ENCODE measurements at regions not wholly inside any gene's neighbourhood (a gene's known extent, or its start where the extent isn't known, plus 50 kb on each side); places are given as distances from the start of the nearest gene placed in this dataset.
"Not testable (repeated sequence)": the region's sequence is repeated elsewhere in the genome, so short reads cannot be mapped to it uniquely, and the experiment has no call there.

GRCh38 chr3:104316118-104316517, 1050.6 kb upstream of the ALCAM start:
- DNase-seq: no peak

DNA sequence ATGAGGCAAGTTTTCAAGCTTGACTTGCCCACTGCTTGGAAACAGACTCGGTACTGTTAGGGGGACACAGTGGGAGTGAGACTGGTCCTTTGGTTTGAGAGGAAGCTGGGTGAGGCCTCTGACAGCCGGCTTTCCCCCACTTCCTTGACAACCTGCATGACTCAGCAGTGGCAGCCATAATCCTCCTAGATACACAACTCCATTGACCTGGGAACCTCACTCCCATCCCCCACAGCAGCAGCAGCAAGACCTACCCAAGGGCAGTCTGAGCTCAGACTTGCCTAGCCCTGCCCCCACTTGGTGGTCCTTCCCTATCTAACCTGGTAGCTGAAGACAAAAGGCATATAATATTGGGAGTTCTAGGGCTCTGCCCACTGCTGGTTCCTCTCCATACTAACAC, 1043.5 kb upstream of the ALCAM start:
- DNase-seq: no peak

DNA sequence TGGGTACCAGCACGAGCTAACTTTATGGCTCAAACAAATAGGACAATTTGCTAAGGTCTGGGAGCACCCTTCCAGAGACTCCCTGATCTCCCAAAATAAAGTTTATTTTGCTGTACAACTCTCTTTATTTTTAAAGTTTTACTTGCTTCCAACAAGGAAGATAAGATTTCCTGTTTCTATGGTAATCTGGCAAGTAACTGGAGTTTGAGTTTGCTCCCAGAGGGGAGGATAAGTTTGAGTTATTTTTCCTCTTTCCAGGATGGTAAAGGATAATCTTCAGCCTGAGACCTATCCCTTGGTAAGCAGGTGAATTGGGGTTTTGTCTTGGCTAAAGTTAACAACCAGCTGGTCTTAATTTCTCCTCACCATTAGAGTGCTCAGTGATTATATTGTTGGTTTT, 1019.4 kb upstream of the ALCAM start:
- no peak for DNase-seq

GRCh38 chr3:104349836-104350235, 1016.9 kb upstream of the ALCAM start:
- DNase-seq: no peak

DNA sequence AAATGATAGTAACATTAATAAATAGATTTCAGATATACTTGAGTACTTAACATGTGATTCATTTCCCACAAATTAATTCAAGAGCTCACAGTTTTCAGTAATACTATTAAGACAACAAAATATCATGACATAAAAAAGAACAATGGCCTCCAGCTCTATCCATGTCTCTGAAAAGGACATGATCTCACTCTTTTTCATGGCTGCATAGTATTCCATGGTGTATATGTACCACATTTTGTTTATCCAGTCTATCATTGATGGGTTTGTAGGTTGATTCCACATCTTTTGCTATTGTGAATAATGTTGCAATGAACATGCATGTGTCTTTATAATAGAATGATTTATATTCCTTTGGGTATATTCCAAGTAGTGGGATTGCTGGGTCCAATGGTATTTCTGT, 1012.8 kb upstream of the ALCAM start:
- DNase-seq: no peak

DNA sequence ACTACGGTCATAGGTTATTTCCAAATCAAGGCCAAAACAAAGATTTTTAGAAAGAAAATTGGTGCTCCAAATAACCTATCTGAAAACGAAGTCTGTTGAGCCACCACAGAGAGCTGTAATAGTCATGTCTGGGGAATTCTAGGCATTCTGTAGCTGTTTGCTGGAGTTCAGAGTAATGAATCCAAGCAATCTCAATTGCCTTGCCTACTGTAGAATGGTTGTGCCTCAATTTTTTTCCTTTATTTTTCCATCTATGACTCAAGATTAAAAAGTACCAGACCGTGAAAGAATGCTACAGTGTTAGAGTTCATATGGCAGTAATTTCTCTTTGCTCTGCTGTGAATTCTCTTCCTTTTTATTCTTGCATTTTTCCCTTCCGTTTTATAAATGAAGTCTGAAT, 1007.2 kb upstream of the ALCAM start:
- no peak for DNase-seq

DNA sequence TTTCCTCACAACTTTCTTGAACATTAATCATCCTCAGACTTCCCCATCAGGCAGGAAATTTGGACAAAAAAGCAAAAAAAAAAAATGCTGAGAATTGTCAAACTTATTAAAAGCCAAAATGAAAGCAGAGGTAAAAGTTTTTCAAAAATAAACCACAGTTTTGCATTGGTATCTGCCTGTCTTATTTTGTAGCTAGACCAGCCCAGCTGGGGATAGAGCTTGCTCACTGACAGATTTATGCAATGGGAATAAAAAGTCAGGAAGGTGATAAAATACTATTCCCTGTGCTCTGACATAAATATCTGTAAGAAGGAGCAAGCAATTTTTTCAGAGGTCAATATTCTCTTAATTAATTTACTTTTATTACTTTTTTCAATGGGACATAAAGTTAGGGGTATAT, 1006.7 kb upstream of the ALCAM start:
- DNase-seq: no peak

- not testable (repeated sequence) for DNase-seq
Measured at GRCh38 chr3:104361748-104362147, 1005.0 kb upstream of the ALCAM start.

DNA sequence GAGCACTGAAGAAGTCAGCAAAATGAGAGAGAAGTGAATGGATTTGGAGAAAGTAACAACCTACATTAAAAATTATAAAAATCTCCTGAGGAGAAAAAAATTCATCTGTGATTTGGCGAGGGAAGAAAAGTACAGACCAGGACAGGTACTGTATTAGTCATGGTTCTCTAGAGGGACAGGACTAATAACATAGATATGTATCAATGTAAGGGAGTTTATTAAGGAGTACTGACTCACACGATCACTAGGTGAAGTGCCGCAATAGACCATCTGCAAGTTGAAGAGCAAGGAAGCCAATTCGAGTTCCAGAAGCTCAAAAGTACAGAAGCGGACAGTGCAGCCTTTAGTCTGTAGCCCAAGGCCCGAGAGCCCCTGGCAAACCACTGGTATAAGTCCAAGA, 1004.4 kb upstream of the ALCAM start:
- no peak for DNase-seq

DNA sequence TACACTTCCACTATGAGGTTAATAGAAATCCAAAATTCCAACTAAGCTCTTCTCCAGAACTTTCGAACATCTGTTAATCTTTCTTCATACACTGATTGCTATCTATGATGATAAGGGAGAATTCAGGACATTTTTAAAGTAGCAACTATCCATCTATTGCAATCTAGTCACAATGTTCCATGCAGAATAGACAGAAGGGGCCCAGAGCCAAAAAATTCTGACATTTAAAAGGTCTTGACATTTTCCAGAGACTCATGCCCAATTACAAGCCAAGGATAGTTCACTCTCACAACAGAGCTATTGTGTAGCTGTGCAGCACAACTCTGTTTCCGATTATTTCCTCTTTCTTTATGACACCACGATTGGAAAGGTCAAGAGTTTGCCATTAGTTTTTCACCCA, 999.7 kb upstream of the ALCAM start:
- no peak for DNase-seq

- no peak for DNase-seq
Measured at GRCh38 chr3:104368760-104369159, 997.9 kb upstream of the ALCAM start.

- DNase-seq: no peak
Measured at GRCh38 chr3:104385421-104385820, 981.3 kb upstream of the ALCAM start.

DNA sequence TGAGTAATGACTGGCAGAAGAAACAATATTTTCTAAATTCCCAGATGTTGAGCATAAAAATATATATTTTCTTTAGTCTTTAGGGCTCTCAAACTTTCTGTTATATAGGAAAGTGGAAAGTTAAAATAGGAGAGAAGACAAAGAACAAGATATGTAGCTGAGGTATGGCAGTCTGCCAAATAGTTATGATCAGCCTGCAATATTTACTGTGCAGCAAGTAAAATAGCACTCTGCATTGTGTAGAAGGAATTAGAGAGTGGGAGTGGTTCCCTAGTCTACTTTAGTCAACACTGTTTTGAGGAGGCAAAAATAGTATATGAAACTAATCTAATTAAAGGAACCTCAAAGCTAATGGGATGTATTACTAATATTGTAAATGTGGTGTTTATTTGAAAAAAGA, 978.1 kb upstream of the ALCAM start:
- DNase-seq: no peak

GRCh38 chr3:104392327-104392726, 974.4 kb upstream of the ALCAM start:
- no peak for DNase-seq

GRCh38 chr3:104396974-104397669, 969.6 kb upstream of the ALCAM start:
- DNase-seq: no peak

- DNase-seq: no peak
Measured at GRCh38 chr3:104397713-104398112, 969.0 kb upstream of the ALCAM start.

- no peak for DNase-seq
Measured at GRCh38 chr3:104402902-104403301, 963.8 kb upstream of the ALCAM start.

DNA sequence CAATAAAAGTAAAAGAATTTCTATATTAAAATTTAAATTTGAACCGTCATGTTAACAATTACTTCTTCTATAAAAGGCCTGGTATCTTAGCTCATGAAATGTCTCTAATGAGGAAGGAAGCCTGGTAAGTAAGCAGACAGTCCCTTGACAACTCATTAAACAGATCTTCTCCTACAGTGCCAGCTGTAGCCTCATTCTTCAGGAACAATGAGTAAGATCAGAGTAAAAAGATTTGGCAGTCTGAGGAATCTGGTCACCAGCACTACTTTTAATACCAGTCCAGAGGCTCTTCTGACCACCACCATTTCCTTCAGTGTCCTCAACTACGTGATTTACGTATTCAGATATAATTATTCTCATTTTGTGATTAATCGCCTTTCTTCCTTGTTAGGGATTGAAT, 955.0 kb upstream of the ALCAM start:
- DNase-seq: no peak

DNA sequence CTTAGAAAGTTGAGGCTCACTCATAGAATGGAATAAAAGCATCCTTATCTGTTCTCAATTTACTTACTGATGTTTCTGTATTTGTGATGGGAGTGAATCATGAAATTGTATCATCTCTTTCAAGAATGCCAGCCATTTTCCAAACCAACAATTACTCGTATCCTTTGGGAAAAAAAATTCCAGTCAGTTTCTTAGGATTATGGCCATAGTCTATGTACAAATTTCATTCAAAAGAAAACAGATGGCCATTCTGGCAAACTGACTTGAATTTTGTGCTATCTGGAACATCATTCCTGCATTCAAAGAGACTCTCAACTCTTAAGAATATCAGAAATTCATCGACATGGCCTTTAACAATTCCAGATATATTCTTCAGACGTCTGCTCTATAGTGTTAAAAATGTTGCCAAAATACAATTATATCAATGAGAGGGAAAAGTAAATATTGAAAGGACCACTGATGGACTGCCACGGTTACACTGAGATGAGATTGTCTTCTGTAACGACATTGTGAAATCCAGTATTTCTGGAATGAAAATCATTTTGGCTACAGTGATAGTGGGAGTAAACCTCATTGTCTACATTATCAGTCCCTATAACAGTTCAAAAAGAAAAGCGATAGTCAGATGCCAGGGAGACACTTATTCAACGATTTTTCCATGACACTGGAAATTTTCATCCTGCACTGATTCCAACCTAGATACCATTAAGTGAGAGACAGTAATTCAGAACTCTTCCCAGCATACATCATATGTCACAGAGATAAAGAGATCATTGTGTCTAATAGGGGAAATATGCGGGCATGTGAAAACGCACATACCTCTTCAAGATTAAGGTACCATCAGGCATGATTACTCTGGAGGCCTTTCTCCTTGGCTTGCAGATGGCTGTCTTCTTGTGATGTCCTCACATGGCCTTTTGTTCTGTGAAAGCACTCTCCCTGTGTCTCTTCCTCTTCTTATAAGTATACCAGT, 953.8 kb upstream of the ALCAM start:
- DNase-seq: no peak

- no peak for DNase-seq
Measured at GRCh38 chr3:104428337-104428925, 938.3 kb upstream of the ALCAM start.

GRCh38 chr3:104429727-104430126, 937.0 kb upstream of the ALCAM start:
- DNase-seq: no peak

DNA sequence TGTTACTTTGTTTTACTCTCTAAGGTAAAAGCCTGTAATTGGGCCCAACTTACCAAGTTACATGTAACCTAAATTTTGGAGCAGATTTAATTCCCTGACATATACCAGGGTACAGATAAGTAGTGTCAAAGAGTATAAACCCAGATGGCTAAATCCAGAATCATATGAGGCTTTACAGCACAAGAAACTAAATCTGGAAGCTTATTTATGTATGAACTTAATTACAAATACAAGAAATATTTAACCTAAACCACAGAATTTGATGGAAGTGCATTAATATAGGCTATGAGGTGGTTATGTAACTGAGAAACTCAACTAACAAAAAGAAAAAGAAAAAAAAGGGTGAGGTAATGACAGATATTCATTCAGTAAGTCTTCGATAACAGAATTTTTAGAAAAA, 930.2 kb upstream of the ALCAM start:
- DNase-seq: no peak

DNA sequence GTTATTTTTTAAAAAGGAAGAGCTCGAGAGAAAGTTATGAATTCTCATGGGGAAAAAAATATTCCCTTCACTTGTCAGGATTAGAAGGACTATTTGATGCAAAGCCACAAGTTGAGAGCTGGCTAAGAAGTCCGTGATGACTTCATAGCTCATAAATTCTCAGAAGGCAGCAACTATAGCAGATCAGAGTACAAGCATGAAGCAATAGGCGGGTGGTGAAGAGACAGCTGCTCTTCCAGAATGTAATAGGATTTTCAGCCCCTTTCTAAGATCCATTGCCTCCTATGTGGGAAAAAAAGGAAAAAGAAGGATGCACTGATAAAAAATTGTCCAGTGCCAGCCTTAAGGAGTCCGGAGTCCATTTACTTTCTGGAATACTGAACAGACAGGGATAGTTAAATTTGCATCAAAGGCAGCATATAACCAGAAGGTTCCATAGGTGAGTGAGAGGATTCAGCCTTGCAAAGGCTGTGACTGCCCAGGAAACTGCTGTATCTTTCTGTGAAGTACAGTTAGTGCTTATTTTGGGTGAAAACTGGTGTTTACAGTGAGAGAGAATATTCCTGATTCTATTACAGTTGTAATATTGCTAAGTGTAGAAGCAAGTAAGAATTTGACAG, 929.5 kb upstream of the ALCAM start:
- DNase-seq: no peak

Measured in activated naive CD4-positive, alpha-beta T cell treated with Interleukin-2 at 50 U/mL for 16 hours (primary cell).